ENCODE measurements at regions not wholly inside any gene's neighbourhood (a gene's known extent, or its start where the extent isn't known, plus 50 kb on each side); places are given as distances from the start of the nearest gene placed in this dataset.

DNA sequence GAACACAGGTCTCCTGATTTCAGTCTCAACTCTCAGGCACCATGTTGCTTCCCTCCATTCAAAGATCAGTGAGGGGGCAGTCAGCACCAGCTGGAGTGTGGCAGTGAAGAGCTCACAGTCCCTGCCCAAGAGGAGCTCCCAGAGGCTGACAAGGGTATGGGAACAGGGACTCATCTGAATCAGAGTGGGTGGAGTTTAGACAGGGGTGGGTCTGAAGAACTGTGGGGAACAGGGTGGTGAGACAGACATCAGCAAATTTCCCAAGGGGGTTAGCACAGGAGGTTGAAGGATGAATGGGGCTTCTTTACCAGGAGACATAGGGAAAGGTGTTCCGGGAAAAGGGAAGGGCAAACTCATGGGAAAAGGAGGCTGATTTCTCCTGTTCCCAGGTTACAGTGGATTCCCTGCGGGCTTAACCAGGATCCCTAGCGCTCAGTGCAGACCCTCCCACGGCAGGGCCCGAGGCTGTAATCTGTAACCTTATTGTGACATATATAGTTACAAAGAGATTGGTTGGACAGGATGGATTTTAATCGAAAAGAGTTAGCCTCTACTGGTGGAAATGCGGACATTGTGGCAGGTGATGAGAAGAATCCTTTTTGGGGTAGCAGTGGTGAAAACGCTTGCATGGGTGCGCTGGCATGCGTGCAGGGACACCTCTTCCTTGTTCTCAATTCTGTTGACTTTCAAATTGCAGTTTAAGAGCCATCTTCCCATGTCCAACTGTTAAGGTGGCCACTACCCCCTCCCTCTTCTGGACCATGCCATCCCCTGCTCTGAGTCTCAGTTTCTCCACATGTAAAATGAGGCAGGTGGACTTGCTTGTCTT is 160.3 kb downstream of the SMAD6 start:
- H3K36me3 ChIP-seq, result no peaks in the 10 kb centered on the region
- H3K27me3 ChIP-seq, result no peaks in the 10 kb centered on the region
- TF ChIP-seq, protein P1, sequence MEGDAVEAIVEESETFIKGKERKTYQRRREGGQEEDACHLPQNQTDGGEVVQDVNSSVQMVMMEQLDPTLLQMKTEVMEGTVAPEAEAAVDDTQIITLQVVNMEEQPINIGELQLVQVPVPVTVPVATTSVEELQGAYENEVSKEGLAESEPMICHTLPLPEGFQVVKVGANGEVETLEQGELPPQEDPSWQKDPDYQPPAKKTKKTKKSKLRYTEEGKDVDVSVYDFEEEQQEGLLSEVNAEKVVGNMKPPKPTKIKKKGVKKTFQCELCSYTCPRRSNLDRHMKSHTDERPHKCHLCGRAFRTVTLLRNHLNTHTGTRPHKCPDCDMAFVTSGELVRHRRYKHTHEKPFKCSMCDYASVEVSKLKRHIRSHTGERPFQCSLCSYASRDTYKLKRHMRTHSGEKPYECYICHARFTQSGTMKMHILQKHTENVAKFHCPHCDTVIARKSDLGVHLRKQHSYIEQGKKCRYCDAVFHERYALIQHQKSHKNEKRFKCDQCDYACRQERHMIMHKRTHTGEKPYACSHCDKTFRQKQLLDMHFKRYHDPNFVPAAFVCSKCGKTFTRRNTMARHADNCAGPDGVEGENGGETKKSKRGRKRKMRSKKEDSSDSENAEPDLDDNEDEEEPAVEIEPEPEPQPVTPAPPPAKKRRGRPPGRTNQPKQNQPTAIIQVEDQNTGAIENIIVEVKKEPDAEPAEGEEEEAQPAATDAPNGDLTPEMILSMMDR (IDR thresholded peaks at IDR 0.05; ENCODE audit: low read depth, low read length), result no peak
- no peak overlapping the region for H3K4me3 ChIP-seq (ENCODE audit: low read depth, low read length)
- H3K9me3 ChIP-seq, result no peaks in the 10 kb centered on the region
- no peaks in the 10 kb centered on the region for H3K4me1 ChIP-seq
- no peak for DNase-seq

DNA sequence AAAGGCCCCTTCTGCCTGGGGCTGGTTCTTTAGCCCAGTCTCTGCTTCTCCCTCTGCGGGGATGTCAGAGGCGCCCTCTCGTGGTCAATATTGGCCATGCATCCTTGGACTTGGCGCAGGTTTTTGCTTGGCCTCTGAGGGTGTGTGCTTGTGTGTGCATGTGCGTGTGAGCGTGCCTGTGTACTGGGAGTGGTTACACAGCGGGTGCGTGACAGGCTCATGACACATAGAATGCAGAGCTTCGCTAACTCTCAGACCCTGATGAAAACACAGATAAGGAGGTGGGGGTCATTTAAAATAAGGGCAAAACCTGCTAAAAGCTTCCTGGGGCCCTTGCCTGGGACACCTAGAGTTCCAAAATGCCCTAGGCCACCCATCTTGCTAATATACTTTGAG is 160.9 kb downstream of the SMAD6 start:
- TF ChIP-seq, protein P1 (IDR thresholded peaks at IDR 0.05; ENCODE audit: low read depth, low read length), result peak; percentile 96
- Histone ChIP-seq H3K4me3 (ENCODE audit: low read depth, low read length) (no peak overlapping the region), H3K36me3 (no peaks in the 10 kb centered on the region), H3K4me1 (no peaks in the 10 kb centered on the region), H3K9me3 (no peaks in the 10 kb centered on the region), H3K27me3 (no peaks in the 10 kb centered on the region)
- peak; percentile 78 for DNase-seq

DNA sequence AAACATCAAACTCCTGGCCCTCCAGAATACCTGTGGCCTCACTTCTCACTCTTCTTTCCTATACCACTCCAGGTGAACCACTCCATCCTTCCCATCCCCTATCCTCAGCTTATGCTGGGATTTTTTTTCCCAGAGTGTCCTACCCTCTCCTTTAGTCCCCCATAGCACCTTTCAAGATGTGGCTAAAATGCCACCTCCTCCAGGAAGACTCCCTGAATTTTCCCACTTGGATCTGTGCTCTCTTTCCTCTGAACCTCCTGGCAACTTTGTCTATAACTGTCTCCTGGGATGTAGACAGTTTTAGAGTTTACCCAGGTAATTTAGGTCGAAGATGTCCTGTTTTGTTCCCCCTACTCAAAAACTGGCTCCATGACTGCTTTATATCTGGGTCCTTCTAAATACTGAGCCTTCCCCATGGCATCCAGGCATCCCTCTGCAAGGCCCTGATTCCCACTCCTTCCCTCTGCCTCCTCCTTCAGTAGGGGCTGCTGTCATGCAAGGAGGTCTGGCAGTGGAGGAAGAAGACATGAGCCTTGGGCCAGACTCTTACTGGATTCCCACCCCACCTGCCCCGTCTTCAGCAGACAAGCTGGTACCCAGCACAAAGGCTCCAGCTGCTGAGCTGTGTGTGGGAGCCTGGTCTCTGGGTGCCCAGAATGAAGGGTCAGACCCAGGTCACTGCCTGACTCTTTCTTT is 161.5 kb downstream of the SMAD6 start:
- no peaks in the 10 kb centered on the region for H3K4me1 ChIP-seq
- no peak overlapping the region for H3K4me3 ChIP-seq (ENCODE audit: low read depth, low read length)
- no peaks in the 10 kb centered on the region for H3K27me3 ChIP-seq
- no peaks in the 10 kb centered on the region for H3K9me3 ChIP-seq
- no peak for DNase-seq
- no peaks in the 10 kb centered on the region for H3K36me3 ChIP-seq
- TF ChIP-seq, protein P1 (IDR thresholded peaks at IDR 0.05; ENCODE audit: low read depth, low read length), result no peak

DNA sequence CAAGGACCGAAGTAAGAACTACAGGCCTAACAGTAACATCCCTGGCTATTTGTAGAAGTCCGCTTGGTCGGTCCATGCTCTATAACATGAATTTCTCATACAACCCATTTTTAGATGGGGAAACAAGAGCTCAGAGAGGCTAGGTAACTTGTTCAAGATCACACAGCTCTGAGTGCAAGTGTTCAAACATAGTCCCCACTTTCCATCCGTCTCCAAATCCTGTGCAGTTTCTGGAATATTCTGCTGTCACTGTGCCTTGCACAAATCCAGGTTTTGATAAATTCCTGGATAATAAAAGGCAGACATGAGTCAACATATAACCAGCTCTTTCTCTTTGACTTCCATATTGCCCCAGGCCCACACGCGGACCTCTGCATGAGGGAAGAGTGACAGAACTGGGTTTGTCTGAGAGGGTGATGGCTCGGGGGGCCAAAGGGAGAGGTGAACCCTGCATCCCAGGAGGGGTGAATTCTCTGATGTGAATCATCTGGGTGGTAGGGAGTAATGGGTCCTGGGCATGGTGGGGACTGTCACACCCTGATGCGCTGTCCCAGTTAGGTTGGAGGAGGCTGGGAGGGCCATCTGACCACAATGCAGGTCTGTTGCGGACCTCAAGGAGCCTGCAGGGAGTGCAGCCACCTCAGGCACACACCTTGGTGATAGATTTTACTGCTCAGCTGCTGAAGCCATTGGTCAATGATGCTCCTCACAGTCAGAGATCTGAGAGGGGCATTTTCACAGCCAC is 162.2 kb downstream of the SMAD6 start:
- Histone ChIP-seq H3K36me3 (no peaks in the 10 kb centered on the region), H3K9me3 (no peaks in the 10 kb centered on the region), H3K4me1 (no peaks in the 10 kb centered on the region), H3K4me3 (ENCODE audit: low read depth, low read length) (no peak overlapping the region), H3K27me3 (no peaks in the 10 kb centered on the region)
- DNase-seq, result no peak
- TF ChIP-seq, protein P1 (IDR thresholded peaks at IDR 0.05; ENCODE audit: low read depth, low read length), result no peak

DNA sequence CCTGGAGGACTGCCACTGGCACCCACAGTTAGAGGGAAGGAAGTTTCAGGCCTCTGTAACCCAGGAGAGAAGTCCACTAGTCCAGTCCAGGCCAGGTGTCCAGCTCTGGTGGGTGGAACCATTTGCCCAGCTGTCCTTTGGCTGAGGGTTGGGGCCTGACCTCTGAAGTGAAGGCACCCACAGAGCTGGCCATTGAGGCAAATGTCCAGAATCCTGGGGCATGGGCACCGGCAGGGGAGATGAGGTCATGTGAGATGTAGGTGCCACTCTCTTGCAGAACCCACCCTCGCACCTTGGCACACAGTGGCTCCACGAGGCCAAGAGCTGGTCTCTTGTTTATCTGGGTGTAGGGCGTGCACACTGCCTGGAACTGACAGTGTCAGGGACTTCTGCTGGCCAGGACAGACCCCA is 162.8 kb downstream of the SMAD6 start:
- Histone ChIP-seq H3K4me3 (ENCODE audit: low read depth, low read length) (no peak overlapping the region), H3K27me3 (no peaks in the 10 kb centered on the region), H3K9me3 (no peaks in the 10 kb centered on the region), H3K4me1 (no peaks in the 10 kb centered on the region), H3K36me3 (no peaks in the 10 kb centered on the region)
- TF ChIP-seq, protein P1 (IDR thresholded peaks at IDR 0.05; ENCODE audit: low read depth, low read length), result no peak
- no peak for DNase-seq

Data from BE2C (cell line).